Activated CD8-positive, alpha-beta memory T cell treated with anti-CD3 and anti-CD28 coated beads, Interleukin-2, amount 10 ng/mL, durations not matched to agents 7 days and 5 days (primary cell): ENCODE measurements at regions not wholly inside any gene's neighbourhood (a gene's known extent, or its start where the extent isn't known, plus 50 kb on each side); places are given as distances from the start of the nearest gene placed in this dataset.
A peak's percentile ranks its signal among the peaks of the same experiment; 100 is the strongest.

Source experiments
- ATAC-seq: fragments of 150-1000 bp; cut with Tn5 transposase; one replicate; pipeline ENCODE4 v1.10.0; 2021; ENCODE audit warnings: moderate library complexity
- CTCF ChIA-PET: fragments of 350-600 bp; sonication (Branson Sonifier 250); formaldehyde crosslinking; loops from one replicate; lab custom pipeline; 2021; ENCODE audit warnings: antibody characterized with exemption; lab: Charles Lee
- DNase-seq: peaks from one replicate; pipeline ENCODE4 v3.0.0-alpha.2; 2020
- H3K27ac Mint-ChIP-seq: one replicate; pipeline ENCODE4 v1.8.0; 2021; ENCODE audit warnings: mild to moderate bottlenecking, mixed read lengths
- H3K27me3 Mint-ChIP-seq: one replicate; pipeline ENCODE4 v1.8.0; 2021; ENCODE audit warnings: mixed read lengths
- H3K36me3 Mint-ChIP-seq: one replicate; pipeline ENCODE4 v1.8.0; 2021; ENCODE audit warnings: mild to moderate bottlenecking, mixed read lengths
- H3K4me1 Mint-ChIP-seq: one replicate; pipeline ENCODE4 v1.8.0; 2021; ENCODE audit warnings: mixed read lengths
- H3K4me3 Mint-ChIP-seq: one replicate; pipeline ENCODE4 v1.8.0; 2021; ENCODE audit warnings: mild to moderate bottlenecking, moderate library complexity, mixed read lengths
- H3K9me3 Mint-ChIP-seq: one replicate; pipeline ENCODE4 v1.8.0; 2022; ENCODE audit warnings: low read depth, mixed read lengths

DNA sequence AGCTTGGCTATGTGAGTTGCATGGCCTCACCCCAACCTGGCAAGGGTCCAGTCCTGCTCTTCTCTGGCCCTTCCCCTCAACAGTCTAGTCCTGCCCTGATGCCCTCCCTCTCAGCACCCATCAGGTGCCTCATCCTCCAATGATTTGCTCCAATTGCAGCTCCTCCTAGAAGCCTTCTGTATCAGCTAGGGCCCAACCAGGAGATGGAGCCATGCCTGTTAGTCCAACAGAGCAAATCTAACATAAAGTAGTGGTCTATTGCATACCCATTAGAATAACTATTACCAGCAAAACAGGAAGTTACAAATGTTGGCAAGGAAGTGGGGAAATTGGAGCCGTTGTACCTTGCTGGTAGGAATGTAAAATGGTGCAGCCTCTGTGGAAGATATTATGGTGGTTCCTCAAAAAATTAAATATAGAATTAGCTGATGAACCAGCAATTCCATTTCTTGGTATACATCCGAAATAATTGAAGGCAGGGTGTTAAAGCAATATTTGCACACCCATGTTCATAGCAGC lies 163.5 kb downstream of the VRK1 start:
- H3K4me3 Mint-ChIP-seq, result no peak overlapping the region
- no peak overlapping the region for H3K27ac Mint-ChIP-seq
- peaks cover 10% of the 10 kb centered on the region for H3K9me3 Mint-ChIP-seq
- peaks cover 25% of the 10 kb centered on the region for H3K36me3 Mint-ChIP-seq
- ATAC-seq, result no peak
- no peaks in the 10 kb centered on the region for H3K27me3 Mint-ChIP-seq
- peaks cover 15% of the 10 kb centered on the region for H3K4me1 Mint-ChIP-seq
- CTCF ChIA-PET, result interaction anchor here (0.6 kb wide), 1 partner anchor 16 kb away, joined by 3 read pairs; no protein-coding TSS in a partner anchor
- DNase-seq, result no peak

DNA sequence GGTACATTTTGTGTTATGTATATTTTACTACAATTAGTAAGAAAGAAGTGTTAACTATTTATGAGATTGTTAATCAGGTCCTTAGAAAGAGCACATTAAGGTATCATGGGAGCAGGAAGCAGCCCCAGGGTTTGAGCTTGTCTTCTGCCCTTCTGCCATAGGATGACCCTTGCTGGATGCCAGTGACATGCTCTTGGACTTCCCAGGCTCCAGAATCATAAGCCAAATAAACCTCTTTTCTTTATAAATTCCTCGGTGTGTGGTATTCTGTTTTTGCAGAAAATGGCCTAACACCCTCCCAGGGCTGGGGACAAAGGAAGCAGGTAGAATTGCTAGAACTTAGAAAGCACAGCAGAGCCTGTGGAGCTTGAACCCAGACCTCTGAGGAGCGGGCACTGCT lies 164.7 kb downstream of the VRK1 start:
- H3K4me3 Mint-ChIP-seq, result no peak overlapping the region
- H3K27ac Mint-ChIP-seq, result peak overlapping the region; percentile 80
- peaks cover 10% of the 10 kb centered on the region for H3K9me3 Mint-ChIP-seq
- H3K36me3 Mint-ChIP-seq, result peaks cover 25% of the 10 kb centered on the region
- H3K27me3 Mint-ChIP-seq, result no peaks in the 10 kb centered on the region
- peaks cover 15% of the 10 kb centered on the region for H3K4me1 Mint-ChIP-seq
- ATAC-seq (no peak), DNase-seq (no peak)
- CTCF ChIA-PET, result no interaction called here

DNA sequence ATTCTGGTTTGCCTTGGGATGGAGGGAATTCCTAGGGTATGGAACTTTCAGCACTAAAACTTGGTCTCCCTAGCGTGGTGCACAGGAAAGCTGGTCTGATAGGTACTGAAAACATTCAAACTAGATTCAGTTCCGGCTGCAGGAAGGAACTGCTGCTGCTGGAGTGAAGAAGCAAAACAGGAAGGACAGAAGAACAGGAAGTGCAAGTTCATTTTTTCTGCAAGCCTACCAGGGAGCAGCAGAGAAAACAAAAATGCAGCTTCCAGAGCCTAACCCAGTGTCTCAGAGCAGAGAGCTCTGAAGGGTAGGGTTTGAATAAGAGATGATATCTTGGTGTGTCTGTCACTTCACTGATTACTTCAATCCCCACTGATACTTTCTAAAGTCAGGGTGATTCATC lies 165.2 kb downstream of the VRK1 start:
- CTCF ChIA-PET, result no interaction called here
- Mint-ChIP-seq H3K9me3 (peaks cover 11% of the 10 kb centered on the region), H3K27me3 (no peaks in the 10 kb centered on the region), H3K36me3 (peaks cover 25% of the 10 kb centered on the region), H3K4me1 (peaks cover 15% of the 10 kb centered on the region), H3K4me3 (no peak overlapping the region), H3K27ac (peak overlapping the region; percentile 80)
- DNase-seq (peak; percentile 51), ATAC-seq (peak; percentile 64)

- Mint-ChIP-seq H3K4me3 (no peak overlapping the region), H3K27me3 (no peaks in the 10 kb centered on the region), H3K36me3 (peaks cover 25% of the 10 kb centered on the region), H3K27ac (no peak overlapping the region), H3K9me3 (peaks cover 13% of the 10 kb centered on the region), H3K4me1 (peaks cover 15% of the 10 kb centered on the region)
- ATAC-seq (no peak), DNase-seq (no peak)
- CTCF ChIA-PET, result no interaction called here
These were observed 167.7 kb downstream of the VRK1 start for GRCh38 chr14:96964726-96965415.

DNA sequence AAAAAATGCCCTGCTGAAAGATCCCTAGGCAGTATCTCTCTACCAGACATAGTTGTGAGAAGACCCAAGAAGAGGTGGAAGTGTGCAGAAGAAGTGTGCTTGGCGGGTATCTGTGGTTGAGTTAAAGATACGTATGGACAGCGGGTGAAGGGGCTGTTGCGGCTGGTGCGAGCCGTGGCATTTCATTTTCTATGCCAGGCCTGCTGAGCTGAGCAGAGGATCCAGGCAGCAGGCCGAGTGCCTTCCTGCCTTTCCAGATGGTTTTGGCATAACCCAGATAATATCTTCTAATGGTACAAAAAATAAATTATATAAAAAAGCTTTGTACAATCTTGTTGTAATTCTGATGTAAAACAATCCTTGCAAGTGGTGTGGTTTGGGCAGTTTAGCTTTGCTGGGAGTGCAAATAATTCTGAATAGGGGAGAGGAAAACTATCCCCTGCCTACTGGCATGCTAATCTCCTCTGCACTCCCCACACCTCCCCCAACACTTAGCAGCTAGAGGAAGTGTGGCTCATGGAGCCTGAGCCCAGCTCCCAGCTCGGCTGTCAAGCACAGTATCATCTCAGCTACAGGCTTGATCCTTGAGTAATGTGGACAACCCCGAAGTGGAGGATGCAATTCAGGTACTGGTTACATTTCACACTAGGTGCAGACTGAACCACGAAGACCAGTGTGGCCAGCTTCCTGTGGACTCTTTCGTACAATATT lies 168.9 kb downstream of the VRK1 start:
- CTCF ChIA-PET, result interaction anchor here (0.9 kb wide), 1 partner anchor 99 kb away, joined by 4 read pairs; no protein-coding TSS in a partner anchor
- DNase-seq, result no peak
- no peak for ATAC-seq
- H3K4me1 Mint-ChIP-seq, result peaks cover 15% of the 10 kb centered on the region
- H3K4me3 Mint-ChIP-seq, result no peak overlapping the region
- H3K36me3 Mint-ChIP-seq, result peaks cover 21% of the 10 kb centered on the region
- H3K27me3 Mint-ChIP-seq, result no peaks in the 10 kb centered on the region
- H3K27ac Mint-ChIP-seq, result no peak overlapping the region
- peaks cover 9% of the 10 kb centered on the region for H3K9me3 Mint-ChIP-seq

DNA sequence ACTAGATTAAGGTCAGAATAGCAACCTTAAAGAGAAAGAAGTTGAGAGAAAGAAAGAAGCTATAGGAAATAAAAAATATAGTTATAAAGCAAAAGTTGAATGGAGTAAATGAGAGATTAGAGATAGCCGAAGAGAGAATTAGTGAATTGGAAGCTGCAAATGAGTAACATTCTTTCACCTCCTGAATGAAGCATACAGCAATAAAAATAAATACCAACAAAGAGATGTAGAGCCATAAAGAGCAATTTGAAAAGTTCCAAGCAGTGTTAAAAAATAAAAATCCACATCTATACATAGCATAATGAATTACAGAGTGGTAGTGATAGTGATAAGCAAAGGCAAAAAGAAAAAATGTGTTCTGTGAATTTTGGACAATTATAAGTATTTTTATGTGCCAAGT lies 177.9 kb downstream of the VRK1 start:
- CTCF ChIA-PET, result no interaction called here
- Mint-ChIP-seq H3K27ac (no peak overlapping the region), H3K36me3 (peaks cover 16% of the 10 kb centered on the region), H3K9me3 (peaks cover 11% of the 10 kb centered on the region), H3K4me3 (no peak overlapping the region), H3K27me3 (peaks cover 24% of the 10 kb centered on the region), H3K4me1 (no peaks in the 10 kb centered on the region)
- ATAC-seq, result no peak
- DNase-seq, result no peak

- peaks cover 11% of the 10 kb centered on the region for H3K9me3 Mint-ChIP-seq
- no peak overlapping the region for H3K4me3 Mint-ChIP-seq
- H3K27ac Mint-ChIP-seq, result no peak overlapping the region
- CTCF ChIA-PET, result no interaction called here
- ATAC-seq (no peak), DNase-seq (no peak)
- no peaks in the 10 kb centered on the region for H3K4me1 Mint-ChIP-seq
- H3K27me3 Mint-ChIP-seq, result peaks cover 26% of the 10 kb centered on the region
- peaks cover 14% of the 10 kb centered on the region for H3K36me3 Mint-ChIP-seq
These were observed 181.5 kb downstream of the VRK1 start for GRCh38 chr14:96978525-96979272.

DNA sequence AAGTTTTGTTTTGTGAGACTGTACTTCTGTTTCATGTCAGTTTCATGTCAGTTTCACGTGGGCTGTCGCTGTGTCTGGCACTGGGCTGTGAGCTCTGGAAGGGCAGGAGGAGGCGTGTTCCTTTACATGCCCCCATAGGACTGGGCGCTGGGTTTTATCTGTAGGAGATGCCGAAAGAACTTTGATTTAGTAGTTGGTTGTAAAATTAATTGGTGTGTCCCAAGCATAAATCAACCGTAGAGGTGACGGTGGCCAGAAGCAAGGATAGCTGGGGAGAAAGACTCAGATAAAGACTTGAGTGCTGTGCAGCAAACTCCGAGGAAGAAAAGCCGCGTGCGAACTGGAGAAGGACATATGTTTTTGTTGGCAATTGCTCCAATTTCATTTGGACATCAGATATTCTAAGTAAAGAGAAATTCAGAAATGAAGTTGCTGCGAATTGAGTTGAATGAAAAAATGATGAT lies 182.5 kb downstream of the VRK1 start:
- Mint-ChIP-seq H3K27me3 (peaks cover 26% of the 10 kb centered on the region), H3K36me3 (peaks cover 10% of the 10 kb centered on the region), H3K9me3 (peaks cover 8% of the 10 kb centered on the region), H3K4me3 (no peak overlapping the region), H3K4me1 (no peaks in the 10 kb centered on the region), H3K27ac (no peak overlapping the region)
- no peak for ATAC-seq
- DNase-seq, result no peak
- CTCF ChIA-PET, result no interaction called here

GRCh38 chr14:96980835-96981234 lies 183.7 kb downstream of the VRK1 start:
- H3K27me3 Mint-ChIP-seq, result peaks cover 26% of the 10 kb centered on the region
- DNase-seq (no peak), ATAC-seq (no peak)
- H3K27ac Mint-ChIP-seq, result no peak overlapping the region
- H3K36me3 Mint-ChIP-seq, result peaks cover 4% of the 10 kb centered on the region
- H3K4me1 Mint-ChIP-seq, result no peaks in the 10 kb centered on the region
- no peaks in the 10 kb centered on the region for H3K9me3 Mint-ChIP-seq
- CTCF ChIA-PET, result no interaction called here
- H3K4me3 Mint-ChIP-seq, result no peak overlapping the region

GRCh38 chr14:96986256-96987085 lies 189.3 kb downstream of the VRK1 start:
- Mint-ChIP-seq H3K4me1 (peaks cover 15% of the 10 kb centered on the region), H3K4me3 (no peak overlapping the region), H3K27ac (no peak overlapping the region), H3K27me3 (no peaks in the 10 kb centered on the region), H3K9me3 (no peaks in the 10 kb centered on the region), H3K36me3 (no peaks in the 10 kb centered on the region)
- DNase-seq (no peak), ATAC-seq (no peak)
- CTCF ChIA-PET, result no interaction called here

DNA sequence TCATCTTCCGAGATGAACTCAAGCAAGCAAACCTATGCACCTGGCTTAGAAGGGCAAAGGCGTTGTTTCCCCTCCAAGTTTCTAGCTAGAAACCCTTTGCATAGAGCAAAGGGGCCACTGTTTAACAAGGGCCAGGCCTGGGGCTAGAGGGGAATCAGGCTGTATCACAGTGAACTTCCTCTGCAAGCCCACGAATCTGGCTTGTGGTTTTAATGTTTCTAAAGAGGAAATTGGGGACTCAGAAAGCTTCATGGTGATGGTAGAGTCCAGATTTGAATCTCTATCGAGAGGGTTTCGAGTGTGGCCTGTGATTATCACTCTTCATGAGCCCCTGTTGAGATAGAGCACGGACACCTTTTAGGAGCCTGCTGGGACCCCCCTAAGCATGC lies 189.9 kb downstream of the VRK1 start:
- Mint-ChIP-seq H3K4me3 (no peak overlapping the region), H3K9me3 (no peaks in the 10 kb centered on the region), H3K27ac (no peak overlapping the region), H3K4me1 (peaks cover 15% of the 10 kb centered on the region), H3K27me3 (no peaks in the 10 kb centered on the region), H3K36me3 (no peaks in the 10 kb centered on the region)
- DNase-seq (peak; percentile 43), ATAC-seq (peak; percentile 60)
- CTCF ChIA-PET, result no interaction called here

DNA sequence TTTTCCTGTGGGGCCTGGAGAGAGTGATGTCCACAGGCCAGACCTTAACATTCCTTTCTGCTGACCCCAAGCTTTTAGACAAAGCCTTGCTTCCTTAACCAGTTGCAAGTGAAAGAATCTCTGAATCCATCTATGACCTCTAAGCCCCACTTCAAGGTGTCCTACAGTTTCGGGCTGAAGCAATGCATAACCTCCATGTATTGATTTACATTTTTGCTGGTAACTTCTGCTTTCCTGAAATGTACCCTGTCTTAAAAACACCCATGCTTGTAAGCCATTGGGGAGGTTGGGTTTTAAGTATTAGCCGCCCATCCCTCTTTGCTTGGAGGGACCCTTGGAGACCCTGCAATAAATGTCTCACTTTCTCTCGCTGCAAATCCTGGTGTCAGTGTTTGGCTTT lies 190.6 kb downstream of the VRK1 start:
- no peak for DNase-seq
- ATAC-seq, result no peak
- peaks cover 15% of the 10 kb centered on the region for H3K4me1 Mint-ChIP-seq
- no peak overlapping the region for H3K27ac Mint-ChIP-seq
- no peaks in the 10 kb centered on the region for H3K27me3 Mint-ChIP-seq
- no peaks in the 10 kb centered on the region for H3K36me3 Mint-ChIP-seq
- H3K9me3 Mint-ChIP-seq, result no peaks in the 10 kb centered on the region
- H3K4me3 Mint-ChIP-seq, result no peak overlapping the region
- CTCF ChIA-PET, result no interaction called here

- no peak overlapping the region for H3K4me3 Mint-ChIP-seq
- no peak for DNase-seq
- ATAC-seq, result no peak
- H3K9me3 Mint-ChIP-seq, result no peaks in the 10 kb centered on the region
- peaks cover 15% of the 10 kb centered on the region for H3K4me1 Mint-ChIP-seq
- CTCF ChIA-PET, result no interaction called here
- peaks cover 4% of the 10 kb centered on the region for H3K27me3 Mint-ChIP-seq
- no peak overlapping the region for H3K27ac Mint-ChIP-seq
- H3K36me3 Mint-ChIP-seq, result no peaks in the 10 kb centered on the region
These were observed 192.1 kb downstream of the VRK1 start for GRCh38 chr14:96989306-96989705.
